HG03565 (cell line): ENCODE measurements at regions not wholly inside any gene's neighbourhood (a gene's known extent, or its start where the extent isn't known, plus 50 kb on each side); places are given as distances from the start of the nearest gene placed in this dataset.
"Not testable (repeated sequence)": the region's sequence is repeated elsewhere in the genome, so short reads cannot be mapped to it uniquely, and the experiment has no call there.

Experiments
- ATAC-seq: cut with Tn5 transposase; IDR thresholded peaks from one replicate; pipeline ENCODE4 v1.9.1; 2021; ENCODE audit warnings: mild to moderate bottlenecking, moderate library complexity; ENCODE audit not compliant: unreplicated experiment

- no peak for ATAC-seq
Measured at GRCh38 chr17:70510288-70510687, 341.0 kb downstream of the KCNJ2 start.

GRCh38 chr17:70517816-70518215 is 348.5 kb downstream of the KCNJ2 start:
- no peak for ATAC-seq

- no peak for ATAC-seq
Measured at GRCh38 chr17:70519300-70519699, 350.0 kb downstream of the KCNJ2 start.

- no peak for ATAC-seq
Measured at GRCh38 chr17:70520447-70520846, 351.1 kb downstream of the KCNJ2 start.

GRCh38 chr17:70520956-70521355 is 351.6 kb downstream of the KCNJ2 start:
- ATAC-seq, result no peak

- ATAC-seq, result no peak
Measured at GRCh38 chr17:70521821-70522256, 352.5 kb downstream of the KCNJ2 start.

- no peak for ATAC-seq
Measured at GRCh38 chr17:70523426-70523825, 354.1 kb downstream of the KCNJ2 start.

GRCh38 chr17:70525035-70525434 is 355.7 kb downstream of the KCNJ2 start:
- not testable (repeated sequence) for ATAC-seq

- no peak for ATAC-seq
Measured at GRCh38 chr17:70525961-70526360, 356.6 kb downstream of the KCNJ2 start.

- no peak for ATAC-seq
Measured at GRCh38 chr17:70527364-70527888, 358.1 kb downstream of the KCNJ2 start.

- no peak for ATAC-seq
Measured at GRCh38 chr17:70533427-70533826, 364.1 kb downstream of the KCNJ2 start.

GRCh38 chr17:70535986-70536385 is 366.7 kb downstream of the KCNJ2 start:
- no peak for ATAC-seq

- no peak for ATAC-seq
Measured at GRCh38 chr17:70539132-70539924, 370.0 kb downstream of the KCNJ2 start.

GRCh38 chr17:70542876-70543275 is 373.5 kb downstream of the KCNJ2 start:
- ATAC-seq, result no peak

- no peak for ATAC-seq
Measured at GRCh38 chr17:70544317-70544716, 375.0 kb downstream of the KCNJ2 start.

GRCh38 chr17:70552230-70552981 is 383.1 kb downstream of the KCNJ2 start:
- no peak for ATAC-seq

GRCh38 chr17:70552982-70553334 is 383.6 kb downstream of the KCNJ2 start:
- no peak for ATAC-seq

GRCh38 chr17:70555723-70556122 is 386.4 kb downstream of the KCNJ2 start:
- no peak for ATAC-seq

GRCh38 chr17:70558821-70559220 is 389.5 kb downstream of the KCNJ2 start:
- ATAC-seq, result no peak

- ATAC-seq, result no peak
Measured at GRCh38 chr17:70560471-70560870, 391.1 kb downstream of the KCNJ2 start.

- ATAC-seq, result no peak
Measured at GRCh38 chr17:70562137-70562536, 392.8 kb downstream of the KCNJ2 start.

GRCh38 chr17:70563281-70563820 is 394.0 kb downstream of the KCNJ2 start:
- no peak for ATAC-seq
